Hematopoietic multipotent progenitor cell treated with erythropoietin and hydrocortisone succinate and interleukin-3 and kit ligand, for 6 days (in vitro differentiated cells): ENCODE measurements at regions not wholly inside any gene's neighbourhood (a gene's known extent, or its start where the extent isn't known, plus 50 kb on each side); places are given as distances from the start of the nearest gene placed in this dataset.

Experiments
- DNase-seq: peaks from one replicate; pipeline ENCODE4 v3.0.0-alpha.2; 2015

GRCh38 chrX:20515841-20516461 lies 249.2 kb upstream of the RPS6KA3 start:
- peak; percentile 22 for DNase-seq

- DNase-seq, result no peak
Observed at GRCh38 chrX:20514358-20514757, 247.6 kb upstream of the RPS6KA3 start.

- DNase-seq, result no peak
Observed at GRCh38 chrX:20513185-20513584, 246.5 kb upstream of the RPS6KA3 start.

GRCh38 chrX:20511792-20512191 lies 245.1 kb upstream of the RPS6KA3 start:
- no peak for DNase-seq

GRCh38 chrX:20507901-20508620 lies 241.4 kb upstream of the RPS6KA3 start:
- DNase-seq, result no peak

GRCh38 chrX:20506739-20507138 lies 240.0 kb upstream of the RPS6KA3 start:
- DNase-seq, result no peak

GRCh38 chrX:20500949-20501348 lies 234.2 kb upstream of the RPS6KA3 start:
- no peak for DNase-seq

GRCh38 chrX:20500171-20500865 lies 233.6 kb upstream of the RPS6KA3 start:
- no peak for DNase-seq

GRCh38 chrX:20499763-20500162 lies 233.1 kb upstream of the RPS6KA3 start:
- no peak for DNase-seq

GRCh38 chrX:20498851-20499635 lies 232.3 kb upstream of the RPS6KA3 start:
- no peak for DNase-seq

GRCh38 chrX:20495575-20495974 lies 228.9 kb upstream of the RPS6KA3 start:
- no peak for DNase-seq

- no peak for DNase-seq
Observed at GRCh38 chrX:20488473-20488872, 221.8 kb upstream of the RPS6KA3 start.

- DNase-seq, result no peak
Observed at GRCh38 chrX:20487227-20487626, 220.5 kb upstream of the RPS6KA3 start.

GRCh38 chrX:20481632-20482031 lies 214.9 kb upstream of the RPS6KA3 start:
- DNase-seq, result no peak

- no peak for DNase-seq
Observed at GRCh38 chrX:20479896-20480295, 213.2 kb upstream of the RPS6KA3 start.

- DNase-seq, result no peak
Observed at GRCh38 chrX:20479048-20479447, 212.3 kb upstream of the RPS6KA3 start.

- no peak for DNase-seq
Observed at GRCh38 chrX:20477836-20478524, 211.3 kb upstream of the RPS6KA3 start.

- no peak for DNase-seq
Observed at GRCh38 chrX:20477219-20477618, 210.5 kb upstream of the RPS6KA3 start.

GRCh38 chrX:20472620-20473258 lies 206.0 kb upstream of the RPS6KA3 start:
- no peak for DNase-seq

GRCh38 chrX:20472148-20472547 lies 205.4 kb upstream of the RPS6KA3 start:
- no peak for DNase-seq

- DNase-seq, result no peak
Observed at GRCh38 chrX:20471483-20471882, 204.8 kb upstream of the RPS6KA3 start.
